GM12878 (cell line): ENCODE measurements at regions not wholly inside any gene's neighbourhood (a gene's known extent, or its start where the extent isn't known, plus 50 kb on each side); places are given as distances from the start of the nearest gene placed in this dataset.

Experiments
- EZH2 ChIP-seq: IDR thresholded peaks from 2 replicates; pipeline ENCODE4 v1.6.1; 2012; ENCODE audit warnings: low read depth, mild to moderate bottlenecking, control low read depth, inconsistent platforms, low read length, borderline replicate concordance; ENCODE audit not compliant: control insufficient read depth
- TAF1 ChIP-seq: IDR thresholded peaks from 2 replicates; pipeline ENCODE4 v1.6.1; 2011; ENCODE audit warnings: mild to moderate bottlenecking, low read depth, low read length, borderline replicate concordance

- TF ChIP-seq EZH2 (no peak), TAF1 (no peak)
Observed at GRCh38 chr7:70886547-70886946, 245.4 kb upstream of the GALNT17 start.
